Hepatocyte (in vitro differentiated cells): ENCODE measurements at regions not wholly inside any gene's neighbourhood (a gene's known extent, or its start where the extent isn't known, plus 50 kb on each side); places are given as distances from the start of the nearest gene placed in this dataset.
"Not testable (repeated sequence)": the region's sequence is repeated elsewhere in the genome, so short reads cannot be mapped to it uniquely, and the experiment has no call there.

ENCODE experiments used
- DNase-seq: peaks from one replicate; pipeline ENCODE4 v3.0.0-alpha.2; 2016; ENCODE audit warnings: low spot score
- H2AFZ ChIP-seq: fragments of 200-600 bp; sonication (generic); 2 replicates; pipeline ENCODE4 v1.6.0; 2016; ENCODE audit warnings: antibody characterized with exemption, mild to moderate bottlenecking
- H3K27ac ChIP-seq: fragments of 200-600 bp; sonication (generic); 2 replicates; pipeline ENCODE4 v1.5.1; 2016; ENCODE audit warnings: mild to moderate bottlenecking
- H3K27me3 ChIP-seq: fragments of 200-600 bp; sonication (generic); 2 replicates; pipeline ENCODE4 v1.6.1; 2016
- H3K36me3 ChIP-seq: fragments of 200-600 bp; sonication (generic); replicated peaks from 2 replicates; pipeline ENCODE4 v1.5.1; 2016; ENCODE audit warnings: low read depth; ENCODE audit not compliant: insufficient read depth
- H3K4me1 ChIP-seq: fragments of 200-600 bp; sonication (generic); 2 replicates; pipeline ENCODE4 v1.5.1; 2016; ENCODE audit warnings: mild to moderate bottlenecking, moderate library complexity; ENCODE audit not compliant: insufficient read depth
- H3K4me2 ChIP-seq: fragments of 200-600 bp; sonication (generic); 2 replicates; pipeline ENCODE4 v1.6.0; 2016
- H3K4me3 ChIP-seq: fragments of 200-600 bp; sonication (generic); 2 replicates; pipeline ENCODE4 v1.5.1; 2016; ENCODE audit warnings: mild to moderate bottlenecking
- H3K79me2 ChIP-seq: fragments of 200-600 bp; sonication (generic); 2 replicates; pipeline ENCODE4 v1.6.0; 2017; ENCODE audit warnings: mild to moderate bottlenecking
- H3K9me2 ChIP-seq: fragments of 200-600 bp; sonication (generic); replicated peaks from 2 replicates; pipeline ENCODE4 v1.6.0; 2017; ENCODE audit warnings: mild to moderate bottlenecking; ENCODE audit not compliant: insufficient read depth
- H3K9me3 ChIP-seq: fragments of 200-600 bp; sonication (generic); 2 replicates; pipeline ENCODE4 v1.5.1; 2016; ENCODE audit warnings: low read depth, mild to moderate bottlenecking
- H4K20me1 ChIP-seq: fragments of 200-600 bp; sonication (generic); 2 replicates; pipeline ENCODE4 v1.6.0; 2016; ENCODE audit warnings: mild to moderate bottlenecking; ENCODE audit not compliant: insufficient read depth, poor library complexity, severe bottlenecking
- CTCF ChIP-seq: fragments of 200-600 bp; sonication (generic); IDR thresholded peaks from 2 replicates; pipeline ENCODE4 v1.5.1; 2016; ENCODE audit warnings: antibody characterized with exemption, mild to moderate bottlenecking; ENCODE audit not compliant: poor library complexity
- EZH2 ChIP-seq: fragments of 200-600 bp; sonication (generic); IDR thresholded peaks from 2 replicates; pipeline ENCODE4 v1.6.1; 2016; ENCODE audit warnings: antibody characterized with exemption, mild to moderate bottlenecking, borderline replicate concordance
- EZH2phosphoT487 ChIP-seq: fragments of 200-600 bp; sonication (generic); IDR thresholded peaks from one replicate; pipeline ENCODE4 v1.6.1; 2018; ENCODE audit warnings: antibody characterized with exemption, mild to moderate bottlenecking, low read depth, moderate library complexity; ENCODE audit not compliant: unreplicated experiment, severe bottlenecking
- WGBS: methylation state at CpG from one replicate; pipeline ENCODE4 v1.1.6; 2016; ENCODE audit warnings: low lambda C conversion rate; ENCODE audit errors: missing lambda C conversion rate; 5-methylcytosine and 5-hydroxymethylcytosine counted together

GRCh38 chr16:10266809-10267208, 84.6 kb upstream of the GRIN2A start:
- Histone ChIP-seq H3K4me3 (no peak overlapping the region), H3K27me3 (no peaks in the 10 kb centered on the region), H3K9me3 (no peaks in the 10 kb centered on the region), H3K4me2 (no peak overlapping the region), H3K4me1 (no peaks in the 10 kb centered on the region), H3K79me2 (no peaks in the 10 kb centered on the region), H3K36me3 (no peaks in the 10 kb centered on the region), H3K27ac (no peak overlapping the region), H3K9me2 (no peaks in the 10 kb centered on the region), H4K20me1 (no peaks in the 10 kb centered on the region), H2AFZ (no peak overlapping the region)
- DNase-seq: no peak
- 94% methylated on average over 5 of the region's 5 CpGs for WGBS
- TF ChIP-seq CTCF (no peak), EZH2 (no peak), EZH2phosphoT487 (no peak)

GRCh38 chr16:10269632-10270031, 87.4 kb upstream of the GRIN2A start:
- 75% methylated on average over 1 of the region's 1 CpG for WGBS
- no peaks in the 10 kb centered on the region for H3K27me3 ChIP-seq
- TF ChIP-seq EZH2 (no peak), CTCF (no peak), EZH2phosphoT487 (no peak)
- H3K27ac ChIP-seq: no peak overlapping the region
- DNase-seq: no peak
- H3K36me3 ChIP-seq: no peaks in the 10 kb centered on the region
- H3K4me2 ChIP-seq: no peak overlapping the region
- H2AFZ ChIP-seq: no peak overlapping the region
- no peak overlapping the region for H3K4me3 ChIP-seq
- H3K4me1 ChIP-seq: no peaks in the 10 kb centered on the region
- H3K9me3 ChIP-seq: no peaks in the 10 kb centered on the region
- no peaks in the 10 kb centered on the region for H4K20me1 ChIP-seq
- H3K9me2 ChIP-seq: no peaks in the 10 kb centered on the region
- no peaks in the 10 kb centered on the region for H3K79me2 ChIP-seq

- H3K4me2 ChIP-seq, H4K20me1 ChIP-seq, DNase-seq, H3K9me3 ChIP-seq, H3K79me2 ChIP-seq, H2AFZ ChIP-seq, H3K36me3 ChIP-seq, H3K4me1 ChIP-seq, H3K4me3 ChIP-seq, H3K27me3 ChIP-seq, H3K9me2 ChIP-seq, H3K27ac ChIP-seq: not testable (repeated sequence)
- WGBS: 98% methylated on average over 6 of the region's 6 CpGs
Observed at GRCh38 chr16:10272250-10272854, 90.1 kb upstream of the GRIN2A start.

GRCh38 chr16:10275214-10275996, 93.2 kb upstream of the GRIN2A start:
- not testable (repeated sequence) for H3K4me3 ChIP-seq, H3K9me3 ChIP-seq, H3K36me3 ChIP-seq, H3K4me1 ChIP-seq, H3K27me3 ChIP-seq, H2AFZ ChIP-seq, H3K79me2 ChIP-seq, DNase-seq, H3K27ac ChIP-seq, H4K20me1 ChIP-seq, H3K4me2 ChIP-seq, H3K9me2 ChIP-seq
- WGBS: 95% methylated on average over 13 of the region's 13 CpGs
